GM21786 (cell line): ENCODE measurements at regions not wholly inside any gene's neighbourhood (a gene's known extent, or its start where the extent isn't known, plus 50 kb on each side); places are given as distances from the start of the nearest gene placed in this dataset.

ENCODE experiments used
- ATAC-seq: cut with Tn5 transposase; IDR thresholded peaks from one replicate; pipeline ENCODE4 v1.9.1; 2021; ENCODE audit not compliant: unreplicated experiment

GRCh38 chr3:190252080-190252479 lies 70.2 kb downstream of the CLDN1 start:
- no peak for ATAC-seq

GRCh38 chr3:190249414-190249813 lies 72.8 kb downstream of the CLDN1 start:
- ATAC-seq, result no peak

GRCh38 chr3:190242147-190242546 lies 80.1 kb downstream of the CLDN1 start:
- no peak for ATAC-seq

- ATAC-seq, result no peak
Observed at GRCh38 chr3:190239325-190239724, 82.9 kb downstream of the CLDN1 start.

GRCh38 chr3:190238871-190239270 lies 83.4 kb downstream of the CLDN1 start:
- ATAC-seq, result no peak

GRCh38 chr3:190234621-190235020 lies 87.6 kb downstream of the CLDN1 start:
- no peak for ATAC-seq

- ATAC-seq, result no peak
Observed at GRCh38 chr3:190229632-190230424, 92.4 kb downstream of the CLDN1 start.

GRCh38 chr3:190227064-190227463 lies 95.2 kb downstream of the CLDN1 start:
- no peak for ATAC-seq

- ATAC-seq, result no peak
Observed at GRCh38 chr3:190224863-190225692, 97.2 kb downstream of the CLDN1 start.

GRCh38 chr3:190224456-190224855 lies 97.8 kb downstream of the CLDN1 start:
- ATAC-seq, result no peak

- ATAC-seq, result no peak
Observed at GRCh38 chr3:190222916-190223315, 99.3 kb downstream of the CLDN1 start.

- no peak for ATAC-seq
Observed at GRCh38 chr3:190222360-190222759, 99.9 kb downstream of the CLDN1 start.

- ATAC-seq, result no peak
Observed at GRCh38 chr3:190220362-190220761, 99.7 kb upstream of the P3H2 start.

GRCh38 chr3:190217081-190217480 lies 96.4 kb upstream of the P3H2 start:
- ATAC-seq, result no peak

GRCh38 chr3:190213727-190214126 lies 93.0 kb upstream of the P3H2 start:
- no peak for ATAC-seq

- peak; percentile 45 for ATAC-seq
Observed at GRCh38 chr3:190210608-190211007, 89.9 kb upstream of the P3H2 start.

GRCh38 chr3:190209533-190209932 lies 88.8 kb upstream of the P3H2 start:
- no peak for ATAC-seq

GRCh38 chr3:190208196-190208595 lies 87.5 kb upstream of the P3H2 start:
- no peak for ATAC-seq

GRCh38 chr3:190205739-190206138 lies 85.0 kb upstream of the P3H2 start:
- peak; percentile 82 for ATAC-seq

- ATAC-seq, result no peak
Observed at GRCh38 chr3:190204200-190204599, 83.5 kb upstream of the P3H2 start.

GRCh38 chr3:190197346-190197763 lies 76.7 kb upstream of the P3H2 start:
- no peak for ATAC-seq

GRCh38 chr3:190194506-190194905 lies 73.8 kb upstream of the P3H2 start:
- ATAC-seq, result no peak
